ENCODE measurements at regions not wholly inside any gene's neighbourhood (a gene's known extent, or its start where the extent isn't known, plus 50 kb on each side); places are given as distances from the start of the nearest gene placed in this dataset.
"Not testable (repeated sequence)": the region's sequence is repeated elsewhere in the genome, so short reads cannot be mapped to it uniquely, and the experiment has no call there.

DNA sequence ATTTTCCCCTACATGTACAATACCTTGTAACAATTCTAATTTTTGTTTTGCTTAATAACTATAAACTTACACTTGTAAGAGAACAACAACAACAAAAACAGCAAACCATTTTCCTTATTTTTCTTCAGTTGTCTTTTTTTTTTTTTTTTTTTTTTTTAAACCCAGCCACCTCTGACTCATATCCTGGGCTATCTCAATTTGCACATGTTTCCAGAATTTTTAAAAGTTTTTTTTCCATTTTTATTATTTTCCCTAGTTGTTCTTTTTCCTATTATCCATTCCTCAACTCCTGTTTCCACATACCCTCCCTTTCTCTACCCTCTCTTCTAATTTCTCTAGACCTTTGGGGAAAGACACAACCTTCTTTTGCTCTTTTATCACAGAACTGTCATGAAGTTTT, 112.5 kb downstream of the EFEMP1 start:
- no peak for FAIRE-seq

DNA sequence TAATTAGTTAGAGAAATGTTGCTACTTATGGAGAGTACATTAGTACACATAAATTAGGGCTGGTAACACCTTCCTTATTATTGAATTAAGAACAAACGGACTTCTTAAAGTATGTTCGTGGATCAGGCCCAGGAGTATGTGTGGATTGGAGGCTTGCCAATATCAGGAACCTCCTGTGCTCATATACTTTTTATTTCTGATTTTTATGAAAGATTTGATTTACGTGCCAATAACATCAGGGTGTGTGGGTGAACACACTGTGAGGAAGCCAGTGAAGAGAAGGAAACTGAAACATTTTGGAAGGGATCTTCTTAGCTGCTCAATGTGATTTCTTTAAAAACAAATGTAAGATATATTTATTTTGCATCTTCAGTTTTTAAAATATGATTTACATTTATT, 113.0 kb downstream of the EFEMP1 start:
- FAIRE-seq = no peak

DNA sequence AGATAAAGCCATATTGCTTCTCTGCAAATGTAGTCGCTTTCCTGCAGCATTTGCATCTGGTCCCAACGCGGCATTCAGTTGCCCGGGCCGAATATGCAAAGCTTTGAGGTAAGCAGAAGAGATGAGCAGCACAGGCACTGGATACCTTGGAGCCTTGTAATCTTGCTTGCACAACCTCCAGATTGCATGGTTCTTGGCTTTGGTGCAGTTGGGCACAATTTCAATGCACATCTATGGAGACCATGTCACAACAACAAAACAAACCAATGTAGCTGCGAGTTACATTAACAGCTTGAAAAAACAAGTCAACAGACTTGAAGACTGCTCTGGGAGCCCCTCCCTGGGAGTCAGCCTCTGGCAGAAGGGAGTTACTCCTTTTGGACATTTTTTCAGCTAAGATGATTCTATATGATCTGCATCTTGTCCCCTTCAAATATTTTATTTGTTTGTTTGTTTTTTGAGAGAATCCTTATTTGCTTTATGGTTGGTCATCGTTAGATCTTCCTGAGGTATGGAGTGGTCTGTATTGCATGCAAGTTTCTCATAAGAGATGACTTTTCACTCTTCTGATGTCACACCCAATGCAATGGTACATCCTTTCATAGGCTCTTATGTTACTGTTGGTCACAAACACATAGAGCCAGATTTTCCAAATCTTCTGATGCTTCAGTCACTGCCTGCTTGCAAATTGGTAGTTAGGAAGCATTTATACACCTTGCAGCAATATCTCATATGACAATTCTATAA, 113.5 kb downstream of the EFEMP1 start:
- no peak for FAIRE-seq

DNA sequence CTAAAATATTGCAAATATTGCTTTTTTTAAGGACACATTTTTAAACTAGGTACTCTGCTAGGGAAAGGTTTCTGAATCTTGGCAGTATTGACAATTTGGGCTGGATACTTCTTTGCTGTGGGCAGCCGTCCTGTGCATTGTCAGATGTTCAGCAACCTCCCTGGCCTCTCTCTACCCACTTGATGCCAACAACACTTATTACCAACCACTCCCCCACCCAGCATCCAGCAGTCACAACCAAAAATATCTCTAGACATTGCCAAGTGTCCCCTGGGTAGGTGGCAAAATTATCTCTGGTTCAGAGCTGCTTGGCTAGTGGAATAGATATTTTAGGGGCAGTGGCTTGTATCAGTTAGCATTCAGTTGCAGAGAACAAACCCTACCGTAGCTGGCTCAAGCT, 114.3 kb upstream of the PNPT1 start:
- FAIRE-seq = no peak

DNA sequence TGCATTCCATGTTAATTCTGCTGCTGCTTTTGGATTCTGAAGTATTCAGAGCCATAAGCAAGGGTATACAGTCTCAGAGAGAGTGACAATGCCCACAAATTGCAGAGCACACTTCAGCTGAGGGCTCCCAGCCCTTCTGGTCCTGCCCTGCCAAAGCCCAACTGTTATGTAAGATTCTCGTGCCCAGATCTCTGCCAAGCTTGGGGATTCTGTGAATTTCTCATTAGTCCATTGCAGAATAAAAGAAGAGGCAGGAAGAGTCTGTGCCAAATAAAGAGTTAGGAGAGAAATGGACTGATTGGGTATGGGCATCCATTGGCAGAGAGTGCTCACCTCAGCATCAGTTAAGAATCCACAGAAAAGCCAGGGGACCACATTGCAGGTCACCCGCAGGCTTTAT, 112.0 kb upstream of the PNPT1 start:
- FAIRE-seq = no peak

DNA sequence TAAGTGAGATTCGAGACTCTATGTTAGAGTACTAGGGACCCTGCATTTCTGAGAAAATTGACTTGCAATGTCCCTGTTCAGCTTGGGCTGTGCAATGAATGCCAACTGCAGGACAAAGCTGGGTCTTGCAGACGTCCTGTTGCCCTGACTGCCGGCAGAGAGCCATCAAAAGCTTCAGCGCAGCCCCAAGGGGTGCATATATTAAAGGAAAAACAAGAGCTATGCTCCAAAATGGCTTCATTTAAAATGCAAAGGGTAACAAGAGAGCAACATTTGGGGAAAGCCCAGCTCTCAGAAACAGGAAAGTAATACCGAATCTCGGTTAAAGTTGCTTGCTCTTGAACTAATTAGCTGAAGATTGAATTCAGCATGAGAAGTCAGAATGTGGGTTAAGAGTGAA, 110.9 kb upstream of the PNPT1 start:
- no peak for FAIRE-seq

DNA sequence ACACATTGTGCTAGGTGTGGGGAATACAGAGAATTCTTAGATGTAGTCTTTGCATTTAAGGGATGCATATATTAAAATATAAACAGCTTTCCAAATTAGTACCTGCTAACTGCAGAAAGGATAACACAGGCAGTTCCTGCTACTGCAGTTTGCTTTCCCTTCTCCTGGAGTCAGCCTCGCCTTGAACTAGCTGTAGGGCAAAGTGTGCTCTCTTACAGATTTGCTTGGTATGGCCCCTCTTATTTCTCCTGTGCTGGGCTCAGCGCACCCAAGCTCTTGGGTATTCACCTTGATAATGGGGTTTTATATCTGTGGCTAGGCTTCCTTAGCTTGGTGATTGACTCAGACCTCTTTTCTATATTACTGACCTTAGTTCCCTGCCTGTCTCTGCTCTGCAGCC, 108.4 kb upstream of the PNPT1 start:
- FAIRE-seq = no peak

DNA sequence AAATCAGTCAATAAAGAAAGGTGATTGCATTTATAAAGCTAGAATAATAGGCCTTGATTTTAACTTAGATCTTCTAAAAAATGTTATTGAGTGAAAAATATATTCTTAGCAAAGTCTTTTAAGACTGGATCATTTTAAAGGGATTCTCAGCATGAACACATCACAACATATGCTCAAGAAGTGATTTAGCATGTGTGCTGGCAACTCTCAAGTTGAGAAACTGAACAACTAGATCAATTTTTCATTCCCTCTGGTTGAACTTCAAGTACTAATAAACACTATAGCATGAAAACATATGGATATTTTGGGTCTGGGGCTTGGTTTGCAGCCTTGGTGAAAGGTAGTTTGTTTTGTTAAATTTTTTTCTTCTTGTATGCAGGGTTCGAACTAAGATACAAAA, 107.8 kb upstream of the PNPT1 start:
- no peak for FAIRE-seq

DNA sequence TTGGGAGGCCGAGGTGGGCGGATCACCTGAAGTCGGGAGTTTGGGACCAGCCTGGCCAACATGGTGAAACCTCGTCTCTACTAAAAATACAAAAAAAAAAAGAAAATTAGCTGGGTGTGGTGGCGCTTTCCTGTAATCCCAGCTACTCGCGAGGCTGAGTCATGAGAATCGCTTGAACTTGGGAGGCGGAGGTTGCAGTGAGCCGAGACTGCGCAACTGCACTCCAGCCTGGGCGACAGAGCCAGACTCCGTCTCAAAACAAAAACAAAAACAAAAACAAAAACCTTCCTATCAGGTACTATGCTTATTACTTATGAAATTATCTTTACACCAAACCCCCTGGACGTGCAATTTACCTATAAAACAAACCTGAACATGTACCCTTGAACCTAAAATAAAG, 106.0 kb upstream of the PNPT1 start:
- FAIRE-seq = not testable (repeated sequence)

DNA sequence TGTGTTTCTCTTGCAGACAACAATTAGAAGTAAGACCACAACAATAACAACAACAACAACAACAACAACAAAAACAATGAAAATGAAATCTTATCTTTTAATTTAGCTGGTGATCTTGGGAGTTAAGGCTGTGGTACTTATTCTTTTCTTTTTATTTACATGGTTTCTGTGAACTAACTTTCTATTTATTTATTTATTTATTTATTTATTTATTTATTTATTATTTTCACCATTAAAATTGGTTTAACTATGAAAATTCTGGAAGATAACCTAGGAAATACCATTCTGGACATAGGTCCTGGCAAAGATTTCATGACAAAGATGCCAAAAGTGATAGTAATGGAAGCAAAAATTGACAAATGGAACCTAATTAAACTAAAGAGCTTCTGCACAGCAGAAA, 102.5 kb upstream of the PNPT1 start:
- FAIRE-seq = no peak

DNA sequence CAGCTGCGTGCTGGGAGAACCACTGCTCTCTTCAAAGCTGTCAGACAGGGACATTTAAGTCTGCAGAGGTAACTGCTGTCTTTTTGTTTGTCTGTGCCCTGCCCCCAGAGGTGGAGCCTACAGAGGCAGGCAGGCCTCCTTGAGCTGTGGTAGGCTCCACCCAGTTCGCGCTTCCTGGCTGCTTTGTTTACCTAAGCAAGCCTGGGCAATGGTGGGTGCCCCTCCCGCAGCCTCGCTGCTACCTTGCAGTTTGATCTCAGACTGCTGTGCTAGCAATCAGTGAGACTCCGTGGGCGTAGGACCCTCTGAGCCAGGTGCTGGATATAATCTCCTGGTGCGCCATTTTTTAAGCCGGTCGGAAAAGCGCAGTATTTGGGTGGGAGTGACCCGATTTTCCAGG, 100.0 kb upstream of the PNPT1 start:
- not testable (repeated sequence) for FAIRE-seq

DNA sequence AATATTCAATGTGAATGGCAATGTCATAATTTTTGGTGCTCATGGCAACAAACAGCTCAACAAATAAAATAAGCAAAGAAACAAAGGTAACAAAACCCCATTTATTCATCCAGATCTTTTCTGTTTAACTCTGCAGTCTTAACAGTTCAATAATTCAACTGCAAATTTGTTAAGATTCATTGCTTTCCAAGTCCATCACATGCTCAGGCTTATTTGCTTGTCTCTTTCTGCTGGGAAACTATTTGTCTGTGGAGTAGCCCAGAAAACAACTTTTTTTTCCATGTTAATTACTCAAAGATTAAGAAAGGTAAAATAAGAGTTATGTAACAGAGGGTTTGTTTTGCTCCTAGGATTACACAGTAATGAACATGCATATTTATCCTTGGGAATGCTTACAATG, 92.6 kb upstream of the PNPT1 start:
- no peak for FAIRE-seq

DNA sequence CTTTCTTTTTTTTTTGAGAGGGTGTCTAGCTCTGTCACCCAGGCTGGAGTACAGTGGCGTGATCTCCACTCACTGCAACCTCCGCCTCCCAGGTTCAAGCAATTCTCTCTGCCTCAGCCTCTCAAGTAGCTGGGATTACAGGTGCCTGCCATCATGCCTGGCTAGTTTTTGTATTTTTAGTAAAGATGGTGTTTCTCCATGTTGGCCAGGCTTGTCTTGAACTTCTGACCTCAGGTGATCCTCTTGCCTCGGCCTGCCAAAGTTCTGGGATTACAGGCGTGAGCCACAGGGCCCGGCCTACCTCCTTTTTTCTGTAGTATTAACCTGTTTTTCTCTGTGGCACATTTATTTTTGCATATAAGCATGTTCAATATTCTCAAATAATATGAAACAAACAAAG, 90.1 kb upstream of the PNPT1 start:
- not testable (repeated sequence) for FAIRE-seq

DNA sequence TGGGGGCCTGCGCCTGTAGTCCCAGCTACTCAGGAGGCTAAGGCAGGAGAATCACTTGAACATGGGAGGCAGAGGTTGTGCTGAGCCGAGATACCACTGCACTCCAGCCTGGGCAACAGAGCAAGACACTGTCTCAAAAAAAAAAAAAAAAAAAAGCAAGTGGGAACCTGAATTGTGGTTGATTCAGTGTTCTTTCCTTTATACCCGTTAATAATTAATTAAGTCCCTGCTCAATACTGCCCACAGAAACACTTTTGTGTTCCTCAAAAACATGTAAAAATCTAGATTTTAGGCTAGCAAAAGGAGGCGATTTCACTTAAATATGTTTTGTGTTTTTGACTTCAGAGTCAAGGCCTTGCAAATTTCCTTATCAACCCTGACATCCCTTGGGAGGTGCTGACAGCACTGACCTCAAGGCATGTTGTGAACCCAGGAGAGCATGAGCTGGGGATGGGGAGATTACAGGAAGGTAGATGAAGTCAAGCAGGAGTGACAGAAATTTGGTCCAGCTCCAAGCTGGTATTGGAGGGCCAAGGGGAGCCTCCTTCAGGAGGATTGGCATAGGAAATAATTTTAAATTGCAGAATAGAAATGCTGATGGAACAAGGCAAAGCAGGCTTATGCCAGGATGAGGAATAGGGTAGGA, 89.0 kb upstream of the PNPT1 start:
- FAIRE-seq = no peak

DNA sequence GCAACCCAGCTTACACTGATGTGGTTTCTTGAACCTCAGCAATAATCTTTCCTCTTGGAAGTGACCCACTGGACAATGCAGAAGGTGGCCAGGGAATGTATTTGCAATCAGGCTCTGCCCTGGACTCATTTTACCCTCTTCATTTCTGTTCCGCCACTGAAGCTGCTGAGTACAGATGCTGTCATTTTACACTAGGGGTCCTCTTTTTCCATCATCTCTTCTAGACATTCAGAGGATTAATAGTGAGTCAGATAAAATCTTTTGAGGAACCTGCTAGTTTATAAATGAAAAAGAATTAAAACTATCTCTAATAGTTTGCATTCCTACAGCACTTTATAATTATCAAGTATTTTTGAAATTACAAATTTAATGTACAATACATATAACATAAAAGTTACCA, 87.9 kb upstream of the PNPT1 start:
- FAIRE-seq = no peak

DNA sequence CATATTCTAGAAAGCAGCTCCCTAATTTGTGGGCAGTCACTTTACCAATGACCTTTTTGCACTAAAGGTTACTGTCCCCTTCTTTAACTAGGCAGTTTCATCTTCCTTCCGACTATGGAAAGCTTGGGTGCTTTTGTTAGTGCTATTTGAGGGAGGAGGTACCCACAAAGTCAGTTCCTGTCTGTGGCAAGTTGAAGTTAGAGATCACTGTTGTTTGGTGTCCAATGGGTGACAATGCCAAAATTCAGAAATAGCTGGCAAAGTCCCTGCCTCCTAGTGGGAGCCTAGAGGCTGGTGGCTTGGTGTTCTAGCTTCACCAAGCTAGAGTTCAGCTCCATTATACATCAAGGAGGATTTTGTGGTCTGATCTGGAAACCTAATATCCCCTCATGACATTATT, 87.1 kb upstream of the PNPT1 start:
- FAIRE-seq = no peak

DNA sequence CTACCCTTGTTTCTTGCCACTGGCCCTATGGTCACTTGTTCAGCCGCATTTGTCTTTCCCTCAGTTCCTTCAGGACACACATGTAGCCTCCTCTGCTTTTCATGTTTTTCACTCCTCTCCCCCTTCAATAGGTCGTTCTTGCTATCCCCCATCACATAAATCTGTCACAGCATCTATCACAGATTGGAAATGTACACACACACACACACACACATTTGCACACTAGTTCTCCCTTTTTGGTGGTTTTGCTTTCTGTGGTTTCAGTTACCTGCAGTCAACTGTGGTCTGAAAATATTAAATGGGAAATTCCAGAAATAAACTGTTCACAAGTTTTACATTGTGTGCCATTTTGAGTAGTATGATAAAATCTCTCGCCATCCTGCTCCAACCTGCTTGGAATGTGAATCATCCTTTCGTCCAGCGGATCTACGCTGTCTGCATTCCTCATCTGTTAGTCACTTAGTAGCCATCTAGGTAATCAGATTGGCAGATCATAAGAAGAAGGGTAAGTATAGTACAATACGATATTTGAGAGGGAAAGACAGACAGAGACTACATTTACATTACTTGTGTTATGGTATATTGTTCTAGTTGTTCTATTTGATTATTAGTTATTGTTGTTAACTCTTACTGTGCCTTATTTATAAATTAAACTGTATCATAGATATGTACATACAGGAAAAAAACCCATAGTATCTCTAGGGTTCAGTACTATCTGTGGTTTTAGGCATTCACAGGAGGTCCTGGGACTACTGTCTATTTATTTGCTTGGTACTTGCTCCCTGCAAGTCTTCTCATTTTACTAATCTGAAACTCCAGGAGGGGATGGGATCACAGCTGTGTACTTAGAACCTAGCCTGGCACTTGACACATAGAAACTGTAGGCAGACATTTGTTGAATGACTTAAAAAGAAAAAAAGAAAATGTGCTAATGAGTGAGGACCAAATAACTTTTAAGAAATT, 86.1 kb upstream of the PNPT1 start:
- FAIRE-seq = no peak

DNA sequence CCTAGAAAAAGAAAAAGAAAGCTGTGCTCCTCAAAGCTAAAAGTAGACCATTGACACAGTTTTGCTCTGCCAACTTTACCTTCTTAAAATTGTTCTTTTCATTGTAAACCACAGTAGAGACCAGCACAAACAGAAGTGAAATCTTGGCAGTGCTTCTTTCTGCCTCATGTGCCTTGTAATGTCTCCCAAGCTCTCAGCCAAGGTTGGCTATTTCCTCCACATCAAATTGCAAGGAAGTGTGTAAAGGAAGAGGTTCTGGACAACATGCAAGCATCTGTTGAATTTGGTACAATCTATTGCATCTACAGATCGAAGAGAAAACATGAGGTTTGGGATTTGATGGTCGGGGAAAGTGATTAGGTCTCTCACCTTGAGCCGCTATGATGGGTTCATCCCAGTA, 83.3 kb upstream of the PNPT1 start:
- no peak for FAIRE-seq

DNA sequence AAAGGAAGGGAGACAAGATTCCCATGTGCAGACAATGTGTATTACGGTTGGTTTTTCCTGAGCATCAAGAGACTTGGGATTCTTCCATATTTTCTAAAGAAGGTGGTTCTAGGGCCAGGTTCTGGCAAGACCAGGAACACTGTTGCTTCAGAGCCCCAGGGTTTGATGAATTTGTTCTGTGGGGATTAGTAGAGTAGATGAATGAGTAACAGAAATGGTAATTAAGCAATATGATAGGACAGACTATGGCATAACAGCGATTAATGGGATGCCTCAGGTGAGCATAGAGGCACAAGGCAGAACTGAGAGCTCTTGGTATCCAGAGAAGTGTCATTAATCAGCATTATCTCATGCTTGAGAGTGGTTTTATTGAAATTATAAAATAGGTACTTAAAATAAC, 82.8 kb upstream of the PNPT1 start:
- no peak for FAIRE-seq

DNA sequence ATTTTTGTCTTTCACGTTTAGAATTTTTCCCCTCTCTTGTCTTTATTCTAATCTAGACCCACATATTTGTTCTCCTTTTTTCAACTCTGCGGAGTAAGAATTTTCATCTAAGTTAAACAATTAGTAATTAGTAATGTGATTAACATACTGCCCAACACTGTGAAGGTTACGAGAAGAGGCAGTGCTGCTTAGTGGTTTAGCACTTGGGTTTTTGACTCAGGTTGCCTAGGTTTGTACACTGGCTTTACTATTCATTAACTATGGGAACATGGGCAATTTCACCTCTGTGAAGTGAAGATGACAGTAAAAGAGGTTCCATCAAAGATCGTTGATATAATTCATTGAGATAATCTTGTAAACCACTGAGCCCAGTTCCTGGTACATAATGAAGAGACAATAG, 82.2 kb upstream of the PNPT1 start:
- FAIRE-seq = no peak

DNA sequence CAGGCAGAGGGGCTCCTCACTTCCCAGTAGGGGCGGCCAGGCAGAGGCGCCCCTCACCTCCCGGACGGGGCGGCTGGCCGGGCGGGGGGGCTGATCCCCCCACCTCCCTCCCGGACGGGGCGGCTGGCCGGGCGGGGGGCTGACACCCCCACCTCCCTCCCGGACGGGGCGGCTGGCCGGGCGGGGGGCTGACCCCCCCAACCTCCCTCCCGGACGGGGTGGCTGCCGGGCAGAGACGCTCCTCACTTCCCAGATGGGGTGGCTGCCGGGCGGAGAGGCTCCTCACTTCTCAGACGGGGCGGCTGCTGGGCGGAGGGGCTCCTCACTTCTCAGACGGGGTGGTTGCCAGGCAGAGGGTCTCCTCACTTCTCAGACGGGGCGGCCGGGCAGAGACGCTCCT, 80.0 kb upstream of the PNPT1 start:
- not testable (repeated sequence) for FAIRE-seq

DNA sequence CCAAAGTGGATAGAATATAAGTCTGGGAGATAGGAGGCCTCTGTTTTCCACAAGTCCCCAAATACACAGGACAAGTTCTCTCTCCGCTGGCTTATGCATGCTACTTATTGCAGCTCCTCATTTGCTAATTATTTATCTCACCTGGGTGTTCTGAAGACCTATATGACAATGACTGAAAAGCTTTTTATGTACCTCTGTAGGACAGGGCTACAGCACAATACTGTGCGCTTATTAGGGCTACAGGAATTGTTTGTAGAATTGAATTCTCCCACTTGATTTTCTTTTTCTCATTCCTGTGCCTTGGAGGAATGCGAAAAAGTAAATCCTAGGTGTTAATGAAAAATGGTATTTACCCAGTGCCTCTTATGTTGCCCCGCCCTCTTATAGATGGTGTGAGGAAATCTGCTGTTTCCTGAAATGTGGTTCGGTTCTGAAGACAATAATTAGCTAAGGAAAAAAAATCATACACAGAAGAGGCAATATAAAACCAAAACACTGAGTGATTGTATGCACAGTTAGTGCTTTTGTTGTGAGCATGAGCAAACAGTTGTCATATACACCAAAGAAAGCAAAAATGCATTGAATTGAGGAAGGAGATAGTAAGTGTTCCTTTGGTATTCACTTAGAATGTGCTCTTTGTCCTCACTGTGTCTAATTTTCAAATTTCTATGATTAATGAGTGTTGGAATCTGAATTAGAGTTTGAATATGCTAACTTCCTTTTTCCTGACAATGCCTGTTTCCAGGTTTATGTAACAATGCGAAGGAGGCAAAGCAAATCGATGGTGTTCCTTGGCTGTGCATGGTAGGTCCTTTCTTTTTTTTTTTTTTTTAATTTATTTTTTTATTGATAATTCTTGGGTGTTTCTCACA, 78.7 kb upstream of the PNPT1 start:
- no peak for FAIRE-seq

DNA sequence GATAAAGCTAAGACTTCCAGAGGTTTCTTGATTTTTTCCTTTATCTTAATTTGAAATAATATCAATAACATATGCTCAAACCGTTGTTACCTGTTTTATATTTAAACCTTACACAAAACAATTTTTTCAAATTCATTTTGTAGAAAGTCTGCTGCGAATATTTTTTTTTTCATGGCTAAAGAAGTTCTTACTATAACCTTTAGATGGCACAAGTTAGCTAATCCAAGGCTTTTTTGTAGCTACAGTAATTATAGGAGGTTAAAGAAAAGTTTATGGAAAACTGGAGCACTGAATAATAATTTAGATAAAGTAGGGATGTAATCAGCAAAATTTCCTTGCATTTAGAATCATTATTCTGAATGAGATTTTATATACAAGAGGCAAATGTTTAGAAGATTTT, 78.0 kb upstream of the PNPT1 start:
- FAIRE-seq = peak; percentile 92
